ENCODE measurements at regions not wholly inside any gene's neighbourhood (a gene's known extent, or its start where the extent isn't known, plus 50 kb on each side); places are given as distances from the start of the nearest gene placed in this dataset.

GRCh38 chr9:93900971-93901861, 53.9 kb downstream of the BARX1 start:
- Histone ChIP-seq H3K4me1 (no peaks in the 10 kb centered on the region), H3K27ac (no peak overlapping the region), H3K36me3 (no peaks in the 10 kb centered on the region), H3K9me3 (no peaks in the 10 kb centered on the region), H3K4me3 (no peak overlapping the region), H3K27me3 (no peaks in the 10 kb centered on the region)
- DNase-seq (peak; percentile 17 to 36), ATAC-seq (ENCODE audit: low FRiP score in 2 of 2) (no peak)
- WGBS, 2 donors = 87 to 91% methylated on average over 7 to 12 of the region's 13 CpGs
- TF ChIP-seq POLR2A (IDR thresholded peaks at IDR 0.05) (no peak), CTCF (IDR thresholded peaks at IDR 0.05) (no peak), EP300 (IDR thresholded peaks at IDR 0.05) (no peak), POLR2AphosphoS5 (IDR thresholded peaks at IDR 0.05) (no peak)

GRCh38 chr9:93900436-93900819, 54.7 kb downstream of the BARX1 start:
- Histone ChIP-seq H3K27ac (no peak overlapping the region), H3K9me3 (no peaks in the 10 kb centered on the region), H3K4me1 (no peaks in the 10 kb centered on the region), H3K36me3 (no peaks in the 10 kb centered on the region), H3K4me3 (no peak overlapping the region), H3K27me3 (no peaks in the 10 kb centered on the region)
- TF ChIP-seq POLR2AphosphoS5 (IDR thresholded peaks at IDR 0.05) = no peak
- TF ChIP-seq POLR2A (IDR thresholded peaks at IDR 0.05) = no peak
- TF ChIP-seq EP300 (IDR thresholded peaks at IDR 0.05) = no peak
- TF ChIP-seq CTCF (IDR thresholded peaks at IDR 0.05) = no peak
- DNase-seq = peak in 1 of 2 donors; percentile 16
- WGBS, 2 donors = 81 to 87% methylated on average over 5 of the region's 5 CpGs
- no peak for ATAC-seq (ENCODE audit: low FRiP score in 2 of 2)

- Histone ChIP-seq H3K27ac (no peak overlapping the region), H3K4me3 (no peak overlapping the region), H3K27me3 (no peaks in the 10 kb centered on the region), H3K9me3 (no peaks in the 10 kb centered on the region), H3K4me1 (no peaks in the 10 kb centered on the region), H3K36me3 (no peaks in the 10 kb centered on the region)
- peak in 1 of 2 donors; percentile 11 for DNase-seq
- ATAC-seq (ENCODE audit: low FRiP score in 2 of 2) = no peak
- TF ChIP-seq POLR2A (IDR thresholded peaks at IDR 0.05) (no peak), EP300 (IDR thresholded peaks at IDR 0.05) (no peak), CTCF (IDR thresholded peaks at IDR 0.05) (no peak), POLR2AphosphoS5 (IDR thresholded peaks at IDR 0.05) (no peak)
- 91 to 93% methylated on average over 5 to 8 of the region's 8 CpGs for WGBS, 2 donors
Observed at GRCh38 chr9:93899609-93900435, 55.3 kb downstream of the BARX1 start.

GRCh38 chr9:93898502-93899426, 56.4 kb downstream of the BARX1 start:
- 78 to 81% methylated on average over 8 to 17 of the region's 17 CpGs for WGBS, 2 donors
- Histone ChIP-seq H3K27ac (no peak overlapping the region), H3K4me3 (no peak overlapping the region), H3K4me1 (no peaks in the 10 kb centered on the region), H3K9me3 (peaks cover 0 to 2% (median under 1%) of the 10 kb centered on the region in 4 donors), H3K27me3 (no peaks in the 10 kb centered on the region), H3K36me3 (no peaks in the 10 kb centered on the region)
- TF ChIP-seq POLR2AphosphoS5 (IDR thresholded peaks at IDR 0.05) (no peak), POLR2A (IDR thresholded peaks at IDR 0.05) (no peak), CTCF (IDR thresholded peaks at IDR 0.05) (no peak), EP300 (IDR thresholded peaks at IDR 0.05) (no peak)
- peak; percentile 5 to 36 for DNase-seq
- no peak for ATAC-seq (ENCODE audit: low FRiP score in 2 of 2)

Data from upper lobe of left lung (tissue), 6 donors.